Muscle of leg (tissue), 3 donors: ENCODE measurements at regions not wholly inside any gene's neighbourhood (a gene's known extent, or its start where the extent isn't known, plus 50 kb on each side); places are given as distances from the start of the nearest gene placed in this dataset.
"Not testable (repeated sequence)": the region's sequence is repeated elsewhere in the genome, so short reads cannot be mapped to it uniquely, and the experiment has no call there.

Source experiments
- DNase-seq: peaks from one replicate; pipeline ENCODE4 v3.0.0; 2013
- H3K27ac ChIP-seq: one replicate; pipeline ENCODE4 v1.5.1; 2013; ENCODE audit warnings: mild to moderate bottlenecking, low read length, control low read depth
- H3K27me3 ChIP-seq: one replicate; pipeline ENCODE4 v1.6.1; 2013; ENCODE audit warnings: low read length; ENCODE audit not compliant: control insufficient read depth, insufficient read depth
- H3K36me3 ChIP-seq: one replicate; pipeline ENCODE4 v1.6.1; 2013; ENCODE audit warnings: low read length; ENCODE audit not compliant: control insufficient read depth, insufficient read depth
- H3K4me1 ChIP-seq: one replicate; pipeline ENCODE4 v1.6.1; 2013; ENCODE audit warnings: low read length; ENCODE audit not compliant: control insufficient read depth, insufficient read depth
- H3K4me3 ChIP-seq: one replicate; pipeline ENCODE4 v1.5.1; 2013; ENCODE audit warnings: low read length, control low read depth
- H3K9me3 ChIP-seq: replicated peaks from 2 replicates; pipeline ENCODE4 v1.6.1; 2013; ENCODE audit warnings: low read depth, low read length; ENCODE audit not compliant: control insufficient read depth
- WGBS: methylation state at CpG from one replicate; pipeline ENCODE4 v1.1.5; 2013; ENCODE audit warnings: missing lambda C conversion rate; ENCODE audit not compliant: insufficient coverage; 5-methylcytosine and 5-hydroxymethylcytosine counted together

DNA sequence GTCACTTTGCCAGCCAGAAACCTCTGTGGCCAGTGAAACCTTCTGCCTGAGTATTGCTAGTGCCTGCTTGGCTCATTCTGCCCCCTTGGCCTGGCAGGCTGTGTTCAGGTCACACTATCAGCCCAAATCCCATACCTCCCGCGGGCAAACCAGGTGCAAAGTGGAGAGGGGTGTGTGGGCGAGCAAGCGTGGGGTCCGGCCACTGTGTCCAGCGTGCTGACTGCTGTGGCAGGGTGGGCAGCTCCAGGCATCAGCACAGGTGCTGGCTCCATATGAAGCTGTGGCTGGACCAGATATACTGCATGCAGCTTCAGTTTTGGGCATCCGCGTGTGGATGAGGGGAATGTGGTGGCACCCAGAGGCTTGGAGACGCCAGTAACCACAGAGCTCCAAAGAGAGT is 576.5 kb upstream of the EDIL3 start:
- Histone ChIP-seq H3K27me3 (no peaks in the 10 kb centered on the region), H3K27ac (no peak overlapping the region), H3K4me1 (no peaks in the 10 kb centered on the region), H3K4me3 (no peak overlapping the region), H3K9me3 (peaks cover 15% of the 10 kb centered on the region), H3K36me3 (no peaks in the 10 kb centered on the region)
- WGBS: 95% methylated on average over 7 of the region's 9 CpGs
- DNase-seq: no peak

DNA sequence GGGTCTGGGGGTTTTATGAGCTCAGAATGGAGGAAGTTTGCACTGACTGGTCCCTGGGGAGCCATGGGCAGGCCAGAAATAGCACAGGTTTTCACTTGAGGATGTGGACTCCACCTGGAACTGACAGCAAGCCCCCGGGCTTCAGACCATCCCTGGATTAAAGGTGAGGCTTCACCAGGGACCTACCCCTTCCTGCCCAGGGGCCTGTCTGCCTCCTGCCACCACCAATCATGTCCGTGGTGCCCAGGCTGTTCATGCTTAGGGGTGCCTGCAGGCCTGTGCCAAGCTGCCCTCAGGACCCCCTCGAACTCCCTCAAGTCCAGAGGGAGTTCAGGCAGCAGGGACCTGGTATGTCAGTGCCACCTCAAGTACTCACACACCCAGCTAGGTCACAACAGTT is 577.2 kb upstream of the EDIL3 start:
- Histone ChIP-seq H3K27ac (no peak overlapping the region), H3K4me1 (no peaks in the 10 kb centered on the region), H3K4me3 (no peak overlapping the region), H3K27me3 (no peaks in the 10 kb centered on the region), H3K36me3 (no peaks in the 10 kb centered on the region), H3K9me3 (peaks cover 15% of the 10 kb centered on the region)
- DNase-seq: no peak
- 77% methylated on average over 3 of the region's 3 CpGs for WGBS

DNA sequence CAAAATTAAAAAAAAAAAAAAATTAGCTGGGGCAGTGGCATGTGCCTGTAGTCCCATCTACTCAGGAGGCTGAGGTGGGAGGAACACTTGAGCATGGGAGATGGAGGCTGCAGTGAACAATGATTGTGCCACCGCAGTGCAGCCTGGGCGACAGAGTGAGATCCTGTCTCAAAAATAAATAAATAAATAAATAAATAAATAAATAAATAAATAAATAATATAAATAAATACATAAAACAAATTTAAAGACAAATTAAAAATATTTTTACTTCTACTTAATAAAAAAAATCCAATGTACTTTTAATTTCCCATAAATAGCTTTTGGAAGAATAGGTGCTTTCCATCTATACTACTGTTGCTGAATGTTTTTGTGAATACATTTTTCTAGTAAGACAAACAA is 598.4 kb upstream of the EDIL3 start:
- no peak overlapping the region for H3K27ac ChIP-seq
- no peaks in the 10 kb centered on the region for H3K4me1 ChIP-seq
- H3K4me3 ChIP-seq: no peak overlapping the region
- H3K36me3 ChIP-seq: no peaks in the 10 kb centered on the region
- no peak for DNase-seq
- no CpG with 5 or more reads among the region's 2 CpGs for WGBS
- H3K9me3 ChIP-seq: no peaks in the 10 kb centered on the region
- H3K27me3 ChIP-seq: no peaks in the 10 kb centered on the region

DNA sequence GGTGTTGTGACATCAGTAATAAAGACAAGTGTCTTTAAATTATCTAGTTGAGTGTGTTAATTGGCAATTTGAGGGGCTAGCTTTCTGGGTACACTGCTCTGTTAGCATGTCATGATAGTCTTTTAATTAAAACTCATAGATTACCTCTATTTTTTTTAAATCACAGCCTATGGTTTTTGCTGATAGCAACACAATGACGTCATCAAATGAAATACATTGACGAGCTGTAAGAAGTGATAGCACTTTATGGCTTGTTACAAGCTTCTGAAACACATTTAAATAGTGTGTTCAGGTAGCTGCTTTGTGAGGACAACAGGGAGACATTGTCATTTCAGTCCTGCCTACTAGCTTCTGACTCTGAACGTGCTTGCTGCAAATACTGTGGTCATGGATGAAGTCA is 600.5 kb upstream of the EDIL3 start:
- Histone ChIP-seq H3K9me3 (no peaks in the 10 kb centered on the region), H3K36me3 (no peaks in the 10 kb centered on the region), H3K27me3 (no peaks in the 10 kb centered on the region), H3K4me3 (no peak overlapping the region), H3K4me1 (no peaks in the 10 kb centered on the region), H3K27ac (no peak overlapping the region)
- WGBS: 36% methylated on average over 3 of the region's 3 CpGs
- DNase-seq: no peak

DNA sequence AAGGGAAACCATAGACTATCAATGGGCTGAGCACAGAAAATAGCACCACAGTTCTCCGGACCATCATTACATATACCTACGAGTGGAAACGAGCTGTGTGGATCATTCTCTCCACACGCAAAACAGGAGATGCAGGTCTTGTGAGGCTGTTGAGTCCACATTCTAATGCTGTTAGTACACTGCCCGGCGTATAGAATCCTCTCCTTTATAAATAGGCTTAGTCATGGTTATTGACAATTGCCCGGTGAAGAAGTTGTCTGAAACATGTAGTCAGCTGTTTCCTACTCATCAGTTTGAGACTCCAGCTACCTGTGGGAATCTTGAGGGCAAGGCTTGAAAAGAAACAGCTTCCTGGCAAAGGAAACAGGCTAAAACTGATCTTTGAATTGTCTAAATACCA is 602.0 kb upstream of the EDIL3 start:
- Histone ChIP-seq H3K27ac (no peak overlapping the region), H3K4me3 (no peak overlapping the region), H3K4me1 (no peaks in the 10 kb centered on the region), H3K27me3 (no peaks in the 10 kb centered on the region), H3K36me3 (no peaks in the 10 kb centered on the region), H3K9me3 (no peaks in the 10 kb centered on the region)
- no CpG with 5 or more reads among the region's 7 CpGs for WGBS
- DNase-seq: no peak

DNA sequence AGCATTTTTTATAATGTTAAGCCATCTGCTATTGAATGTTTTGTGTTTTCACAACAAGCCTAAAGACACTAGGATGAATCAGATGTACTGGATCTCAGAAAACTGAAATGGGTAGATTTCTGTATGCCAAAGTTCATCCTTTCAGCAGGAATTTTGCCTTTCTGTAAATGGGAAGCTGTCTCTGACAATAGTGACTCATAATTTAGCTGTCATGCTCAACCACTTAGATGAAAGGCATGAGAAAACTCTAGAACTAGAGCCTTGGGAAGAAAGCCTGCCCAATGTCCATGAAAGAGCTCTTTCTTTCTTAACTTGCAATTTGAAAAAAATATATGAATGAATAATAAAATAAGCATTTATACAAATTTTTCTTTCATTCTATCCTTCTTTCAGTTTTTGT is 616.0 kb upstream of the EDIL3 start:
- DNase-seq: no peak
- Histone ChIP-seq H3K36me3 (no peaks in the 10 kb centered on the region), H3K27me3 (no peaks in the 10 kb centered on the region), H3K4me3 (no peak overlapping the region), H3K9me3 (no peaks in the 10 kb centered on the region), H3K27ac (no peak overlapping the region), H3K4me1 (no peaks in the 10 kb centered on the region)

DNA sequence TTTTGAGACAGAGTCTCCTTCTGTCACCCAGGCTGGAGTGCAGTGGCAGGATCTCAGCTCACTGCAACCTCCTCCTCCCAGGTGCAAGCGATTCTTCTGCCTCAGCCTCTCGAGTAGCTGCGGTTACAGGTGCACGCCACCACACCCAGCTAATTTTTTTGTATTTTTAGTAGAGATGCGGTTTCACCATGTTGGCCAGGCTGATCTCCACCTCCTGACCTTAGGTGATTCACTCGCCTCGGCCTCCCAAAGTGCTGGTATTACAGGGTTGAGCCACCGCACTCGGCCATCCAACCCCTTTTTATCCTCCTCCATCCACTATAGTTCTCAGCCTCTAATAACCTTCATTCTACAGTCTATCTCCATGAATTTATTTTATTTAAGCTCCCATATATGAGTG is 617.3 kb upstream of the EDIL3 start:
- H3K9me3 ChIP-seq, H3K27me3 ChIP-seq, H3K27ac ChIP-seq, H3K36me3 ChIP-seq, H3K4me3 ChIP-seq, DNase-seq, H3K4me1 ChIP-seq: not testable (repeated sequence)
- WGBS: 91% methylated on average over 6 of the region's 9 CpGs

DNA sequence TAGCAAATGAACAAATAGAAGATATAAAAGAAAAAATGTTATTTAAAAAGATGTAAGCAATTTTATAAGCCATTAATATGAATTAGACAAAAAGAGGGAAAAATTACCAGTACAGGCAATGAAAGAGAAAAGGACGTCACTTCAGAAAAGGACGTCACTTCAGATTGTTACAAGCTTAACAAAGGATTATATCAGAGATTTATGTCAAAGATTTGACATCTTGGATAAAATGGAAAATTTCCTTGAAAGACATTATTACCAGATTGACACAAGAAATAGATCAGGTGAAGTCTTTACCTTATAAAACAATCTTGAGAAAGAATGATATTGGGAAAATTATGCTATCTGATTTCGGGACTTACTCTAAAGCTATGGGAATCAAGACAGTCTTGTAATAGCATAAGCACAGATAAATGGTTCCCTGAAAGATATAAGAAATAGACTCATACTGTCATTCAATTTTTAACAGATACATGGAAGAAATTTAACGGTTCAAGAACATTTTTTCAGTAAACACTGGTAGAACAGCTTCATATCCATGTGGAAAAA is 625.4 kb upstream of the EDIL3 start:
- Histone ChIP-seq H3K9me3 (no peaks in the 10 kb centered on the region), H3K36me3 (no peaks in the 10 kb centered on the region), H3K27me3 (no peaks in the 10 kb centered on the region), H3K4me3 (no peak overlapping the region), H3K27ac (no peak overlapping the region), H3K4me1 (no peaks in the 10 kb centered on the region)
- WGBS: no CpG with 5 or more reads among the region's 4 CpGs
- DNase-seq: no peak

DNA sequence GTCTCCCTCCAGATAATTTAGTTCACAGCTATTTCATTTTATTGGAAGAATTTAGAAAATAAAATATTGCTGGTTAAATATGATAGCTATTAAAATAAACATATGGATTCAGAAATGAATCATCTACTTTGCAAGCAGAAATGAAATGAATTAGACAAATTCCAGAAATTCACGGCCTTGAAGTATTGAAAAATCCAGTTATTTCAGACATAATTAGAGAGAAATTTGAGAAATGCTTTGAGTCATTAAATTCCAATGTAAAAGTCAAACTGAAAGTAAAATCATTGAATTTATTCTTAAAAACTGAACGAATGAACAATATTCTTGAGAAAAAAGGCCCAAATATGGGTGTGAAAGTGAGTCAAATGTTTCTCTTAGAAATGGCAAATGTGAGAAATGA is 632.6 kb upstream of the EDIL3 start:
- H3K36me3 ChIP-seq: no peaks in the 10 kb centered on the region
- no peak for DNase-seq
- H3K9me3 ChIP-seq: no peaks in the 10 kb centered on the region
- H3K4me1 ChIP-seq: no peaks in the 10 kb centered on the region
- WGBS: no CpG with 5 or more reads among the region's 2 CpGs
- H3K27me3 ChIP-seq: no peaks in the 10 kb centered on the region
- no peak overlapping the region for H3K4me3 ChIP-seq
- no peak overlapping the region for H3K27ac ChIP-seq

DNA sequence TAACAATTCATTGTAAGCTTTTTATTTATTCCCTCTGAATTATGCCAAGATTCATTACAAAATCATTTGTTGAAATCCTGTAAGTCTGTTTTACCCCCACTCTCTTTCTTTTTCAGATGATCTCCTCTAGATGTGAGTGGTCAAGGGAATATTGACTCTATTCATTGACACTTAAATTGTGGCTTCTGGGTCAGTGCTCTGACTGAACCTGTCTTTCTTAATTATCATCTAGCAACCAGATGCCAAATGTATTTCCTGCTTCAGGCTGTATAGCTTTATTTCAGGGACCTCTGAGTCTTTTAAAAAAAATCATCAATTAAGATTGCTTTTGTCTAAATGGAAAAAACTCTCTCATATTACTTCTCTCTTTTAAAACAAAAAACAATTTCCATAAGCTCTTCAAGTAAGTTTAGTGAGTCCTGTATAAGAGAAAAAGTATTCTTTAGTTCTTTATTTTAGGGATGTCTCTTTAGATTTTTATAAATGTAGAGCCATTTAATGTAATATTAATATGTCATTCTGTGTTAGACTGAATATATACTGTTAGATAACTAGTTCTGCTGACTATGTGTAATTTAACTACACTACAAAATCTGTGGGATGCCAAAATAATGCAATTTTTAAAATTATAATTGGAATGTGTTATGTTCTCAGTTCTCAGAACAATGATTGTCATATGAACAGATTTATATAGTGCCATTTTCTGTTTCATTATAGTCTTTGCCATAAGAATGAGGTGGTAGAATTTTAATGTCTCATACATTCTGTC is 645.8 kb upstream of the EDIL3 start:
- no peak for DNase-seq
- Histone ChIP-seq H3K4me3 (no peak overlapping the region), H3K27me3 (no peaks in the 10 kb centered on the region), H3K36me3 (no peaks in the 10 kb centered on the region), H3K27ac (no peak overlapping the region), H3K4me1 (no peaks in the 10 kb centered on the region), H3K9me3 (no peaks in the 10 kb centered on the region)

DNA sequence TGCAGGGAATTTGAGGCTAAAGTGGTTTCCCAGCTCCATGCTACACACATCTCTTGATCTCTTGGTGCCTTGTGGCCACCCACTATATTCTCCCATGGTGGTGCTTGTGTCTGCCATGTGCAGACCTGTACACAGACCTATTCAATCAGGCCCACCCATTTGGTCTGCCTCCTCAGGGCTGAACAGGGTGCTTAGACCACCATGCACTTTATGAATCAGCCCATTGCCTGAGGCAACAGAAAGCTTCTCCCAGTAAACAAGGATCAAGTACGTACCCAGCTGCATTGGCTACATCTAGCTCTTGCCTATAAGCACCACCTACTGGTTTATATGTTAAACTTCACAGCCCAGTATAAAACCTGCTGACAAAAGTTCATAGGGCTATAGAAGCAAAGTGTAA is 664.3 kb upstream of the EDIL3 start:
- no peak overlapping the region for H3K4me3 ChIP-seq
- no CpG with 5 or more reads among the region's 1 CpG for WGBS
- no peaks in the 10 kb centered on the region for H3K36me3 ChIP-seq
- H3K27me3 ChIP-seq: no peaks in the 10 kb centered on the region
- no peaks in the 10 kb centered on the region for H3K9me3 ChIP-seq
- no peaks in the 10 kb centered on the region for H3K4me1 ChIP-seq
- H3K27ac ChIP-seq: no peak overlapping the region
- peak; percentile 11 for DNase-seq
